Body of pancreas (tissue), 4 donors: ENCODE measurements at regions not wholly inside any gene's neighbourhood (a gene's known extent, or its start where the extent isn't known, plus 50 kb on each side); places are given as distances from the start of the nearest gene placed in this dataset.

Experiments used
- POLR2A ChIP-seq, 3 donors: fragments of 450-650 bp; IDR thresholded peaks; one replicate each; pipeline ENCODE4 v1.6.1; 2016; ENCODE audit warnings: antibody characterized with exemption in 3 of 3, mild to moderate bottlenecking in 2 of 3
- TF ChIP-seq, protein P1 (sequence below), 7 experiments: fragments of 450-650 bp in 4 of 7; fragments of 200-600 bp in 3 of 7; sonication (generic) in 3 of 7; IDR thresholded peaks; one replicate each; pipeline ENCODE4 v1.5.1; 2016 to 2019; ENCODE audit warnings: antibody characterized with exemption in 7 of 7

DNA sequence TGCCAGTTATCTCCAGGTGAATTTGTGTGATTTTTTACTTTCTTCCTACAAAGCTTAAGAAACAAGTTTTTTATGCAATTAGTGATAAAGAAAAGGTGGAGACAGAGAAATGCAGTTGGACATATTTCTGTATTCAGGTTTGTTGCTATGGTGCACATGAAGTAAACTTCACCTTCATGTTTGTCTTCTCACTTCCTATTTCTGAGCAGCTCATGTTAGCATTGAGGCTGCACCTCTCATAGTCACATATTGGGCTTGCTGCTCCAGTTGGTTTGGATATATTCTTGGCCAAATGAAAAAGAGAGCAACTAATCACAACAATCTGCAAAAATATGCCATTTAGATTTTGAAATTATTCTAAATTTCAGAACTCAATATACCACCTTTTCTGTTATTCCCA, 475.6 kb upstream of the ZWINT start:
- TF ChIP-seq POLR2A (IDR thresholded peaks at IDR 0.05) = no peak
- TF ChIP-seq, protein P1, sequence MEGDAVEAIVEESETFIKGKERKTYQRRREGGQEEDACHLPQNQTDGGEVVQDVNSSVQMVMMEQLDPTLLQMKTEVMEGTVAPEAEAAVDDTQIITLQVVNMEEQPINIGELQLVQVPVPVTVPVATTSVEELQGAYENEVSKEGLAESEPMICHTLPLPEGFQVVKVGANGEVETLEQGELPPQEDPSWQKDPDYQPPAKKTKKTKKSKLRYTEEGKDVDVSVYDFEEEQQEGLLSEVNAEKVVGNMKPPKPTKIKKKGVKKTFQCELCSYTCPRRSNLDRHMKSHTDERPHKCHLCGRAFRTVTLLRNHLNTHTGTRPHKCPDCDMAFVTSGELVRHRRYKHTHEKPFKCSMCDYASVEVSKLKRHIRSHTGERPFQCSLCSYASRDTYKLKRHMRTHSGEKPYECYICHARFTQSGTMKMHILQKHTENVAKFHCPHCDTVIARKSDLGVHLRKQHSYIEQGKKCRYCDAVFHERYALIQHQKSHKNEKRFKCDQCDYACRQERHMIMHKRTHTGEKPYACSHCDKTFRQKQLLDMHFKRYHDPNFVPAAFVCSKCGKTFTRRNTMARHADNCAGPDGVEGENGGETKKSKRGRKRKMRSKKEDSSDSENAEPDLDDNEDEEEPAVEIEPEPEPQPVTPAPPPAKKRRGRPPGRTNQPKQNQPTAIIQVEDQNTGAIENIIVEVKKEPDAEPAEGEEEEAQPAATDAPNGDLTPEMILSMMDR (IDR thresholded peaks at IDR 0.05) = no peak
